Hematopoietic multipotent progenitor cell treated with erythropoietin and hydrocortisone succinate and interleukin-3 and kit ligand, for 6 days (in vitro differentiated cells): ENCODE measurements at regions not wholly inside any gene's neighbourhood (a gene's known extent, or its start where the extent isn't known, plus 50 kb on each side); places are given as distances from the start of the nearest gene placed in this dataset.

Experiments used
- DNase-seq: peaks from one replicate; pipeline ENCODE4 v3.0.0-alpha.2; 2015

DNA sequence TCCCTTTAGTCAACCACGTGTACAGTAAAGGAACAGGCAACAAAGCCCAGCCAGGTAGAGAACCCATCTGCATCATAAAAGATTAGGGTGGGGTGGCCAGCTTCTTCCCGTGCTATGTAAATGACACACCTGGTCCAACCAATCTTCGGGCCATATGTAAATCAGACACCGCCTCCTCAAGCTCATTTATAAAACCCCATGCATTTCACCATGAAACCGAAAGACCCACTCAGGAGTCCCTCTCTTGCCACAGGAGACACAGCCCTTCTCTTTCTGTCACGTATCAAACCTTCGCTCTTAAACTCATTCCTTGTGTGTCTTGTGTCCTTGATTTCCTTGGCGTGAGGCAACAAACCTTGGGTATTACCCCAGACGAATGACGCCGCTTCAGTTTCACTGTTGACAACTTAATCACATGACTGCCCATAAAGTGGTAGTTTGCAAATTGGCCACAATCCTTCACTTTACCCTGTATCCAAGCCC lies 59.8 kb upstream of the TBPL2 start:
- no peak for DNase-seq

DNA sequence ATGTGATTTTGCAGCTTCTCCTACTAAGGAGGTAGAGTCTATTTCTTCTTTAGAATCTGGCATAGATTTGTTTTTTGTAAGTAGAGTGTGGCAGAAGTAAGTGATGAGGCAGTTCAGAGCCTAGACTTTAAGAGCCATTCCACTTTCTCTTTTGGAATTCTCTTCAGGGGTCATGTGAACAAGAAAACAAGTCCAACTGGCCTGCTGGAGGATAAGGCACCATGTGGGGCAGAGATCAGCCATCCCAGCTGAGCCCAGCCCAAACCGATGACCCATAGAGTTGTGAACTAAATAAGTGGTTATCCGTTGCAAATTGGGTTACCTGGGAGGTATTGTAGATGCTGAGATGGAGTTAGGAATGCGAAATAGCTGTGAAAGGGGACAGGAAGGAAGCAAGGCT lies 60.3 kb upstream of the TBPL2 start:
- DNase-seq, result no peak

DNA sequence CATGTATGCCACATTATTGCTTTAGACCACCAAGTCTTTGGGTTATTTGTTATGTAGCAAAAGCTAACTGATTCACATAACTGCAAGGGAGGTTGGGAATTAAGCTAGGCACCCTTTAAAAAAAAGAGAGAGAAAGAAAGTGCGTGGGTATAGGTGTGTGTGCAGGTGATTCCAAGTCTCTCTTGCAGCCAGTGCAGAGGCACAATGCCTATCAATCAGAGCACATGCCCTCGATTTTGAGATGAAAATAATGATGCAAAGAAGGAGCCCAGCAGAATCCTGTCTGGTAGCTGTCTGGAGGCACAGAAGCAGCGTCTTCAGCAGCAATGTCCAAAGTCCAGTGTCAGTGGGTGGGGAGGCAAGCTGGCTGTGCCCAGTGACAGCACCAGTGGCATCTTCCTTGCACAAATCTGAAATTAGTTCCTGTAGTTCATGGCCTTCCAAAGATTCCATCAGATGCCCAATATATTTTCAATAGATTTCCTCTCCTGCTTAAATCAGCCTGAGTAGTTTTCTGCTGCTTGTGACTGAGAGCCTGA lies 62.4 kb upstream of the TBPL2 start:
- DNase-seq, result no peak

DNA sequence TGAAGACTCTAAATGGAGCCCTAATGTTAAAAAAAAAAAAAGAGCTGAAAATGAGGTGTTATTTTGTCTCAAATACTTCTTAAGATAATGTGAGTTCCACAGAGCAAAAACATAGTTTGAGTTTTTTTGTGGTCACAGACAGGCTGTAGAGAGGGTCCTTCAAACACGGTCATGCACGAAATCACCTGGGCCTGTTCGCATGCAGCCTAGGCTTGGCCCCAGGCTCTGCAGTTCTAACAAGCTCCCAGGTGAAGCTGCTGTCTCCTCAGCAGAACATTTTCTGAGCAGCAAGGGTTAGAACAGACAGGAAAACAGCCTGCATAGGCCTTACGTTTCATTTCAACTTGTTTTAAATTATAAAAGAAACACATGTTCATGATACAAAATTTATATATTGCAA lies 65.4 kb upstream of the TBPL2 start:
- DNase-seq, result no peak

DNA sequence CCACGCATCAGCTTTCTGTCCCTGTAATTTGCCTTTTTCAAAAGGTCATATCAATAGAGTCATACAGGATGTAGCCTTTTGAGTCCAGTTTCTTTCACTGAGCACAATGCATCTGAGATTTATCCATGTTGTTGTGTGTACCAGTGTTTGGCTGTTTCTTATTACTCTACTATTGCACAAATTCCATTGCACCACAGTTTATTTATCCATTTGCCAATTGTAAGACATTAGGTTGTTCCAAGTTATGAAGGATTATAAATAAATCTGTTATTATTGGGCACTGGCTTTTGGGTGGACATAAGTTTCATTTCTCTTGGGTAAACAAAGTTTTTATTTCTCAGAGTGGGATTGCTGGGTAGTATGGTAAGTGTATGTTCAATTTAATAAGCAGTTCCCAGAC lies 68.3 kb upstream of the TBPL2 start:
- no peak for DNase-seq

DNA sequence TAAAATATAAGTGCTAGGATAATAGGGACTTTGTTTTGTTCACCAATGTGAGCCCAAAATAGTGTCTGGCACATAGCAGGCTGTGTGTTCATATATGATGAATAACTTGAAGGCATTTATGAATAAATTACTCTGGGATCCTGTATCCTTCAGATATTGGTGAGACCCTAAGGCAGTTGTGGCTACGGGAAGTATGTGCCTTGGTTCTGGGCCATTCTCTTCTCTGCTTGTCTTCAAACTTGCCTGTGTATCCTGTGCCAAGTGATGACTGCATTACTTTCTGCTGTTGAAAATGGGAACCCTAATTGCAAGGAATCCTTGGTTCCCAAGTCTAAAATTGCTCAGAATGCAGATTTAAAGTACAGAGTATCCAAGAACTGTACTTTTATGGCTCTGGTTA lies 67.6 kb upstream of the KTN1 start:
- no peak for DNase-seq

DNA sequence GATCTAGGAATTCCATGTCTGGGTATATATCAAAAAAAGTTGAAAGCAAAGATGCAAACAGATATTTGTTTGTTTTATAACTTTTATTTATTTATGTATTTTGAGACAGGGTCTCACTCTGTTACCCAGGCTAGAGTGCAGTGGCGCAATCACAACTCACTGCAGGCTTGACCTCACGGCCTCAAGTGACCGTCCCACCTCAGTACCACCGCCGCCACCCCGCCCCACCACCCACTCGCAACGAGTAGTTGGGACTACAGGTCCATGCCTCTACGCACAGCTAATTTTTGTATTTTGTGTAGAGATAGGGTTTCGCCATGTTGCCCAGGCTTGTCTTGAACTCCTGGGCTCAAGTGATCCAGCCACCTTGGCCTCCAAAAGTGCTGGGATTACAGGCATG lies 66.5 kb upstream of the KTN1 start:
- DNase-seq, result no peak

DNA sequence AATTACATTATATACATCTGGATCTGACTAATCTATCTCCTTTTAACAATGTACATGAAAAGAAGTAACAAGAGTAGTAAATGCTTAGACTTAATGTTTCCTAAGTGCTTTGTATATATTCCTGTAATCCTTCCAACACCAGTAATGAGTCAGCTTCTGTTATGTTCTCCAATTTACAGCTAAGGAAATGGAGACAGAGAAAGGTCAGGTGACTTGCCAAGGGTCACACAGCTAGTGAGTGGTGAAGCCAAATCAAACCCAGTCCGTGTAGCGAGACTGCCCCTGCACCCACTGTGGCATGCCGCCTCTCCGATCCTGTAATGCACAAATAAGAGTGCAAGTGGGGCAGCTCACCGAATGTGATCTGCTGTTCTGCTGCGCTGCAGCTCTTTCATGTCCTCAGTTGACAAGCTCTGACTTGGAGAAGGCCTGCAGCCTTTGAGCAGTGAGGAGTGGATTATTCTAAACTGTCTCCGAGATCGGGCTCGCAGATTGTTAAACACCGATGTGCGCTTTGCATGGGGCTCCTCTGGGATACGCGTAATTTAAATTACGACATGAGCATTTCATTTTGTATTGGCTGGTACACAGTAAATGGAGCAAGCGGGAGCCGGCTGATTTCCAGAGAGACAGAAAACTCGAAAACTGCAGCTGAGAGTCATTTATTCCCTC lies 65.1 kb upstream of the KTN1 start:
- DNase-seq, result no peak

DNA sequence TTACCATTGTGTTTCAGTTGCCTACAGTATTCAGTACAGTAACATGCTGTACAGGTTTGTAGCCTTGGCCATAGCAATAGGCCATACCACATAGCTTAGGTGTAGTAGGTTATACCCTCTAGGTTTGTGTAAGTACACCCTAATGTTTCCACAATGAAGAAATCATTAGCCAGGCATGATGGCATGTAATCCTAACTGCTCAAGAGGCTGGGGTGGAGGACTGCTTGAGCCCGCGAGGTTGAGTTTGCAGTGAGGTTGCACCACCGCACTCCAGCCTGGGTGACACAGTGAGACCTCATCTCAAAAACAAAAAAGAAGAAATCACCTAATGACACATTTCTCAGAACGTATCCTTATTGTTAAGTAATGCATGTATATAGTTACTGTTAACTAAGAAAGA lies 63.2 kb upstream of the KTN1 start:
- DNase-seq, result no peak

DNA sequence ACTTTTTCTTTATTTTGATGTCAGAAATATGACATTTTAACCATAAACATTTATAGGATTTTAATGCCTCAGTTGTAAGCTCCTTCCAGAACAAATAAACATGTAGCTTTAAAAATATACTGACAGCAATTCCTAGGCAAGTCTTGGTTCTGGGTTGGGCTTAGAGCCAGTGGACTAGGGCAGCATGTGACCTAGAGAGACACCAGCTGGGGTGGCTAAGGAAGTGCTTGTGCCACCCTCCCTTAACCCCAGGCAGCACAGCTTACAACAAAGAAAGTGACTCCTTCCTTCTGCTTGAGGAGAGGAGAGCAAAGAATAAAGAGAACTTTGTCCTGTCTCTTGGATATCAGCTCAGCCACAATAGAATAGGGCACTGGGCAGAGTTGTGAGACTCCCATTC lies 61.6 kb upstream of the KTN1 start:
- peak; percentile 43 for DNase-seq

DNA sequence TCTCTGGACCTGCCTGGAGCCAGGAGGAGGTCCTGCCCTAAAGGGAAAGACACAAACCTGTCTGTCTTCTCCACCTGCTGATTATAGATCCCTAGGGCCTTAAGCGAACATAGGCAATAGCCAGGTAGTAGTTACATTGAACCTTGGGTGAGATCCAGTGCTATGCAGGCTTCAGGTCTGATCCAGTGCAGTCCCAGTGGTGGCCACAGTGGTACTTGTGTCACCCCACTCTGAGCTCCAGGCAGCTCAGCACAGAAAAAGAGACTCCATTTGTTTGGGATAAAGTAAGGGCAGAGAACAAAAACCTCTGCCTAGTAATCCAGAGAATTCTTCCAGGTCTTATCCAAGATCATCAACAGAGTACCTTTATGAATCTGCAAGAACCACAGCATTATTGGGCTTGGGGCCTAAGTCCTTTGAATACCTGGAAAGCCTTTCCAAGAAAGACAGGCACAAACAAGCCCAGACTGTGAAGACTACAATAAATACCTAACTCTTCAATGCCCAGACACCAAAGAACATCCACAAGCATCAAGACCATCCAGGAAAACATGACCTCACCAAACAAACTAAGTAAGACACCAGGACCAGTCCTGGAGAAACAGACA lies 60.4 kb upstream of the KTN1 start:
- peak; percentile 25 for DNase-seq

DNA sequence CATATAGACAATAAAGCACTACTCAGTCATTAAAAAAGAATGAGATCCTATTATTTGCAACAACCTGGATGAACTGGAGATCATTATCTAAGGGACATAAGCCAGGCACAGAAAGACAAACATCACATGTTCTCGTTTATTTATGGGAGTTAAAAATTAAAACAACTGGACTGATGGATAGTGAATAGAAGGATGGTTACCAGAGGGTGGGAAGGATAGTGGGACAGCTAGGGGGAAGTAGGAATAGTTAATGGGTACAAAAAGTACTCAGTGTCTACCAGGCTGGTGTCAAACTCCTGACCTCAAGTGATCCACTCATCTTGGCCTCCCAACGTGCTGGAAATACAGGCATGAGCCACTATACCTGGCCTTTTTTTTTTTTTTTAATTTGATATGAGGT lies 56.7 kb upstream of the KTN1 start:
- no peak for DNase-seq
